OCI-LY1 (cell line): ENCODE measurements at regions not wholly inside any gene's neighbourhood (a gene's known extent, or its start where the extent isn't known, plus 50 kb on each side); places are given as distances from the start of the nearest gene placed in this dataset.

Experiments
- H2AFZ ChIP-seq: fragments of 200-600 bp; sonication (generic), shearing (Covaris generic); 2 replicates; pipeline ENCODE4 v1.6.0; 2014; ENCODE audit warnings: antibody characterized with exemption, mild to moderate bottlenecking, low read length
- H3F3A ChIP-seq: fragments of 200-600 bp; sonication (generic), shearing (Covaris generic); 2 replicates; pipeline ENCODE4 v1.6.0; 2014; ENCODE audit warnings: mild to moderate bottlenecking, antibody characterized with exemption, low read length, moderate library complexity; ENCODE audit not compliant: insufficient read depth
- H3K27ac ChIP-seq: fragments of 200-600 bp; sonication (generic); 2 replicates; pipeline ENCODE4 v1.5.1; 2014; ENCODE audit warnings: low read length, mixed run types, mild to moderate bottlenecking, low read depth; ENCODE audit not compliant: poor library complexity, severe bottlenecking
- H3K27me3 ChIP-seq: fragments of 200-600 bp; sonication (generic); 2 replicates; pipeline ENCODE4 v1.6.0; 2014; ENCODE audit warnings: antibody characterized with exemption, mild to moderate bottlenecking, low read length, moderate library complexity; ENCODE audit not compliant: insufficient read depth
- H3K36me3 ChIP-seq: fragments of 200-600 bp; sonication (generic); 2 replicates; pipeline ENCODE4 v1.6.1; 2014; ENCODE audit warnings: mild to moderate bottlenecking, antibody characterized with exemption, low read length, moderate library complexity, mixed read lengths; ENCODE audit not compliant: insufficient read depth
- H3K4me1 ChIP-seq: fragments of 200-600 bp; sonication (generic); 2 replicates; pipeline ENCODE4 v1.5.1; 2014; ENCODE audit warnings: mild to moderate bottlenecking, low read length, moderate library complexity; ENCODE audit not compliant: insufficient read depth, severe bottlenecking
- H3K4me2 ChIP-seq: fragments of 200-600 bp; sonication (generic), shearing (Covaris generic); 2 replicates; pipeline ENCODE4 v1.6.1; 2014; ENCODE audit warnings: low read length
- H3K4me3 ChIP-seq: fragments of 200-600 bp; sonication (generic); 2 replicates; pipeline ENCODE4 v1.5.1; 2014; ENCODE audit warnings: low read length, low read depth, mild to moderate bottlenecking, mixed read lengths; ENCODE audit not compliant: poor library complexity, severe bottlenecking
- H3K79me2 ChIP-seq: fragments of 200-600 bp; shearing (Covaris generic); 2 replicates; pipeline ENCODE4 v1.6.1; 2016; ENCODE audit warnings: mixed run types, low read length, mixed read lengths; ENCODE audit not compliant: insufficient read depth
- H3K9ac ChIP-seq: fragments of 200-600 bp; sonication (generic), shearing (Covaris generic); 2 replicates; pipeline ENCODE4 v1.6.1; 2014; ENCODE audit warnings: mild to moderate bottlenecking, low read length, mixed read lengths
- H3K9me2 ChIP-seq: fragments of 200-600 bp; sonication (generic), shearing (Covaris generic); 2 replicates; pipeline ENCODE4 v1.6.1; 2014; ENCODE audit warnings: low read depth, mild to moderate bottlenecking, low read length, mixed read lengths
- H3K9me3 ChIP-seq: fragments of 200-600 bp; shearing (Covaris generic); 2 replicates; pipeline ENCODE4 v1.6.1; 2014; ENCODE audit warnings: low read length, mixed read lengths
- H4K20me1 ChIP-seq: fragments of 200-600 bp; sonication (generic), shearing (Covaris generic); 2 replicates; pipeline ENCODE4 v1.6.0; 2016; ENCODE audit warnings: mild to moderate bottlenecking, low read length; ENCODE audit not compliant: insufficient read depth
- CTCF ChIP-seq: fragments of 200-600 bp; sonication (generic), shearing (Covaris generic); IDR thresholded peaks from 2 replicates; pipeline ENCODE4 v1.5.1; 2017; ENCODE audit warnings: mild to moderate bottlenecking, antibody characterized with exemption, low read length, moderate library complexity, mixed read lengths
- EZH2 ChIP-seq: fragments of 200-600 bp; sonication (generic), shearing (Covaris generic); IDR thresholded peaks from 2 replicates; pipeline ENCODE4 v1.8.0; 2017; ENCODE audit warnings: borderline replicate concordance, mixed run types, mild to moderate bottlenecking, antibody characterized with exemption, low read length, moderate library complexity, mixed read lengths

DNA sequence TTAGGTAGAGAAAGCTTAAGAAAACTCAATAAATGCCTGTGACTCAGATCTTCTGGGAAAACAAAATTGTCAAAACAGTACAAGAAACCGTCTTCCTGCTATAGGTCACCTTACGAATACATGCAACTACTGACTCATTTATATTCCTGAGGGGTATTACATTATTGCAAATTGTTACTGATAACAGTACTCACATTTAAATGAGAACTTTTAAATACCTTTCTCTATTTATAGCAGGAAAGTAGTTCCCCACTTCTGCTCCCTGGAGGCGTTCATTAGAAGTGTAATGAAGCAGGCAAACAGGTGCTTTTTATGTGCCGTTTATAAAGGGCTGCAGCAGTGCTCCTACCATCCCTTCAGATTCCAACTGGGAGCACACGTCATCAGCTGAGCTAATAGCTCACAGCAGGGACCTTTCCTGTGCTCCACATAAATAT, 65.1 kb upstream of the RPRM start:
- Histone ChIP-seq H4K20me1 (no peaks in the 10 kb centered on the region), H3K4me1 (no peaks in the 10 kb centered on the region), H3F3A (no peaks in the 10 kb centered on the region), H3K9me3 (no peaks in the 10 kb centered on the region), H3K27ac (no peak overlapping the region), H3K36me3 (no peaks in the 10 kb centered on the region), H3K4me2 (no peak overlapping the region), H3K4me3 (no peak overlapping the region), H3K79me2 (no peaks in the 10 kb centered on the region), H3K9me2 (no peaks in the 10 kb centered on the region), H3K9ac (no peak overlapping the region), H3K27me3 (no peaks in the 10 kb centered on the region), H2AFZ (no peak overlapping the region)
- TF ChIP-seq EZH2 (no peak), CTCF (no peak)

GRCh38 chr2:153546358-153546757, 67.8 kb upstream of the RPRM start:
- no peaks in the 10 kb centered on the region for H3K9me2 ChIP-seq
- no peaks in the 10 kb centered on the region for H3K79me2 ChIP-seq
- TF ChIP-seq EZH2 = no peak
- no peak for TF ChIP-seq CTCF
- H3K27me3 ChIP-seq = no peaks in the 10 kb centered on the region
- no peaks in the 10 kb centered on the region for H4K20me1 ChIP-seq
- H2AFZ ChIP-seq = no peak overlapping the region
- H3K4me1 ChIP-seq = no peaks in the 10 kb centered on the region
- no peak overlapping the region for H3K27ac ChIP-seq
- no peaks in the 10 kb centered on the region for H3K9me3 ChIP-seq
- no peaks in the 10 kb centered on the region for H3K36me3 ChIP-seq
- H3K9ac ChIP-seq = no peak overlapping the region
- no peaks in the 10 kb centered on the region for H3F3A ChIP-seq
- no peak overlapping the region for H3K4me2 ChIP-seq
- no peak overlapping the region for H3K4me3 ChIP-seq

DNA sequence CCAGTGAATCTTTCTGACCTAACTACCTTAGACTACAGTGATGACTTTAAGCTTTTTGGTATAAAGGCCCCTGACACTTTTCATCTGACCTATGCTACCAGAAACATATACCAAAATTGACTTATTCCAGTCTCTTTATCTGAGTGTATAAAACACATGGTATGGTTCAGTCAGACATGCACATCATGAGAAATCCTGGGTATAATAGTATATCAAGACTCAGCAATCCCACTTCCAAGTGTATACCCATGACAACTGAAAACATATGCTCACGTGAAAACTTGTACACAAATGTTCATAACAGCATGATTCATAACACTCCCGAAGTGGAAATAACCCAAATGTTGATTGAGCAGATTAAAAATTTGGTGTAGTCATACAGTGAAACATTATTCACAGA, 70.0 kb upstream of the RPRM start:
- Histone ChIP-seq H3F3A (no peaks in the 10 kb centered on the region), H3K36me3 (no peaks in the 10 kb centered on the region), H2AFZ (no peak overlapping the region), H3K9me2 (no peaks in the 10 kb centered on the region), H3K4me2 (no peak overlapping the region), H3K9me3 (no peaks in the 10 kb centered on the region), H3K9ac (no peak overlapping the region), H3K27ac (no peak overlapping the region), H3K79me2 (no peaks in the 10 kb centered on the region), H4K20me1 (no peaks in the 10 kb centered on the region), H3K4me1 (no peaks in the 10 kb centered on the region), H3K4me3 (no peak overlapping the region), H3K27me3 (no peaks in the 10 kb centered on the region)
- no peak for TF ChIP-seq EZH2
- no peak for TF ChIP-seq CTCF
